ENCODE measurements at regions not wholly inside any gene's neighbourhood (a gene's known extent, or its start where the extent isn't known, plus 50 kb on each side); places are given as distances from the start of the nearest gene placed in this dataset.

DNA sequence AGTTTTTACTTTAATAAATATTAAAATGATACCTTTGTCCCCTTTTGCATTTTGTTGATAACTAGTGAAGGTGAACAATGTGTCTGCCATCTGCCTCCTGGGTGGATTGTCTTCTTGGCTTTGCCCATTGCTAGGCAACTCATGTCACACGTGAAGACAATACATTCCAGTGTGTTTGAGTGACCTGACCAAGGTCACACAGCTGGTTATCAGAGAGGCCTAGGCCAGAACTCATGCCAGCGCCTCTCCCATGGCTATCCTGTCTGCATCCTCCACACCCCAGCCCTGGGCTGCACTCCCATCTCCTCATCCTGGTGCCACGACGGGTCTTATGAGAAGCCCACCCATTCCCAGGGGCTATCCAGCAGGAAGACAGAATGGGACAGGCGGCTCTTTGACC is 108.7 kb downstream of the PLCE1 start:
- Histone ChIP-seq H3K9ac (ENCODE audit: low read length) (no peak overlapping the region), H3K4me3 (replicated peaks in 1 of 2; ENCODE audit: low read depth in 1 of 2, low read length in 2 of 2) (no peak overlapping the region), H3K4me1 (ENCODE audit: control insufficient read depth in 1 of 2, insufficient read depth in 2 of 2, low read length in 2 of 2) (peaks cover 5 to 8% of the 10 kb centered on the region in 2 experiments), H3K79me2 (ENCODE audit: insufficient read depth, low read length) (no peaks in the 10 kb centered on the region), H3K4me2 (ENCODE audit: low read length) (no peak overlapping the region), H3K27ac (ENCODE audit: low read depth, low read length) (no peak overlapping the region), H3K36me3 (ENCODE audit: control insufficient read depth in 1 of 2, insufficient read depth in 2 of 2, low read length in 2 of 2) (no peaks in the 10 kb centered on the region), H2AFZ (ENCODE audit: low read depth, low read length, poor library complexity, severe bottlenecking) (no peak overlapping the region), H3K27me3 (ENCODE audit: insufficient read depth, low read length) (peaks cover 14% of the 10 kb centered on the region; the same call in 1 of the 2 replicates), H4K20me1 (ENCODE audit: insufficient read depth) (no peaks in the 10 kb centered on the region), H3K9me3 (ENCODE audit: control insufficient read depth in 1 of 2, insufficient read depth in 1 of 2, low read depth in 1 of 2, low read length in 2 of 2) (no peaks in the 10 kb centered on the region), H3K9me2 (ENCODE audit: insufficient read depth) (no peaks in the 10 kb centered on the region)
- DNase-seq (ENCODE audit: low read depth, low spot score): no peak
- RAD21 ChIA-PET (ENCODE audit: low non-redundant PET in 1 of 2, low total read pairs in 2 of 2, uncharacterized antibody in 2 of 2, unreplicated experiment in 2 of 2): no interaction called here
- TF ChIP-seq RAD21 (IDR thresholded peaks at IDR 0.05; ENCODE audit: low read depth) (no peak), CEBPB (IDR thresholded peaks at IDR 0.05; ENCODE audit: low read depth) (no peak), EGR1 (IDR thresholded peaks at IDR 0.05; ENCODE audit: low read depth) (no peak), TCF7L2 (IDR thresholded peaks at IDR 0.05; ENCODE audit: borderline replicate concordance, extremely low read depth, insufficient read depth, insufficient read length) (no peak), YY1 (IDR thresholded peaks at IDR 0.05; ENCODE audit: extremely low read depth, insufficient replicate concordance, low read depth, low read length) (no peak), SIN3A (IDR thresholded peaks at IDR 0.05; ENCODE audit: low read depth) (no peak), SRF (IDR thresholded peaks at IDR 0.05; ENCODE audit: low read depth) (no peak), EZH2phosphoT487 (IDR thresholded peaks at IDR 0.05; ENCODE audit: borderline replicate concordance) (no peak), EZH2 (IDR thresholded peaks at IDR 0.05) (no peak), JUND (IDR thresholded peaks at IDR 0.05) (no peak), ZNF274 (IDR thresholded peaks at IDR 0.05; ENCODE audit: low read depth, low read length) (no peak), SP1 (IDR thresholded peaks at IDR 0.05; ENCODE audit: low read depth) (no peak), CBX3 (IDR thresholded peaks at IDR 0.05; ENCODE audit: low read depth) (no peak), POLR2AphosphoS5 (IDR thresholded peaks at IDR 0.05; ENCODE audit: low read depth, low read length) (no peak)
- TF ChIP-seq, protein P1, sequence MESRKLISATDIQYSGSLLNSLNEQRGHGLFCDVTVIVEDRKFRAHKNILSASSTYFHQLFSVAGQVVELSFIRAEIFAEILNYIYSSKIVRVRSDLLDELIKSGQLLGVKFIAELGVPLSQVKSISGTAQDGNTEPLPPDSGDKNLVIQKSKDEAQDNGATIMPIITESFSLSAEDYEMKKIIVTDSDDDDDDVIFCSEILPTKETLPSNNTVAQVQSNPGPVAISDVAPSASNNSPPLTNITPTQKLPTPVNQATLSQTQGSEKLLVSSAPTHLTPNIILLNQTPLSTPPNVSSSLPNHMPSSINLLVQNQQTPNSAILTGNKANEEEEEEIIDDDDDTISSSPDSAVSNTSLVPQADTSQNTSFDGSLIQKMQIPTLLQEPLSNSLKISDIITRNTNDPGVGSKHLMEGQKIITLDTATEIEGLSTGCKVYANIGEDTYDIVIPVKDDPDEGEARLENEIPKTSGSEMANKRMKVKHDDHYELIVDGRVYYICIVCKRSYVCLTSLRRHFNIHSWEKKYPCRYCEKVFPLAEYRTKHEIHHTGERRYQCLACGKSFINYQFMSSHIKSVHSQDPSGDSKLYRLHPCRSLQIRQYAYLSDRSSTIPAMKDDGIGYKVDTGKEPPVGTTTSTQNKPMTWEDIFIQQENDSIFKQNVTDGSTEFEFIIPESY (IDR thresholded peaks at IDR 0.05; ENCODE audit: extremely low read depth, insufficient replicate concordance, low read length): no peak
- TF ChIP-seq, protein P2, sequence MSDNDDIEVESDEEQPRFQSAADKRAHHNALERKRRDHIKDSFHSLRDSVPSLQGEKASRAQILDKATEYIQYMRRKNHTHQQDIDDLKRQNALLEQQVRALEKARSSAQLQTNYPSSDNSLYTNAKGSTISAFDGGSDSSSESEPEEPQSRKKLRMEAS (IDR thresholded peaks at IDR 0.05): no peak
- TF ChIP-seq, protein P3, sequence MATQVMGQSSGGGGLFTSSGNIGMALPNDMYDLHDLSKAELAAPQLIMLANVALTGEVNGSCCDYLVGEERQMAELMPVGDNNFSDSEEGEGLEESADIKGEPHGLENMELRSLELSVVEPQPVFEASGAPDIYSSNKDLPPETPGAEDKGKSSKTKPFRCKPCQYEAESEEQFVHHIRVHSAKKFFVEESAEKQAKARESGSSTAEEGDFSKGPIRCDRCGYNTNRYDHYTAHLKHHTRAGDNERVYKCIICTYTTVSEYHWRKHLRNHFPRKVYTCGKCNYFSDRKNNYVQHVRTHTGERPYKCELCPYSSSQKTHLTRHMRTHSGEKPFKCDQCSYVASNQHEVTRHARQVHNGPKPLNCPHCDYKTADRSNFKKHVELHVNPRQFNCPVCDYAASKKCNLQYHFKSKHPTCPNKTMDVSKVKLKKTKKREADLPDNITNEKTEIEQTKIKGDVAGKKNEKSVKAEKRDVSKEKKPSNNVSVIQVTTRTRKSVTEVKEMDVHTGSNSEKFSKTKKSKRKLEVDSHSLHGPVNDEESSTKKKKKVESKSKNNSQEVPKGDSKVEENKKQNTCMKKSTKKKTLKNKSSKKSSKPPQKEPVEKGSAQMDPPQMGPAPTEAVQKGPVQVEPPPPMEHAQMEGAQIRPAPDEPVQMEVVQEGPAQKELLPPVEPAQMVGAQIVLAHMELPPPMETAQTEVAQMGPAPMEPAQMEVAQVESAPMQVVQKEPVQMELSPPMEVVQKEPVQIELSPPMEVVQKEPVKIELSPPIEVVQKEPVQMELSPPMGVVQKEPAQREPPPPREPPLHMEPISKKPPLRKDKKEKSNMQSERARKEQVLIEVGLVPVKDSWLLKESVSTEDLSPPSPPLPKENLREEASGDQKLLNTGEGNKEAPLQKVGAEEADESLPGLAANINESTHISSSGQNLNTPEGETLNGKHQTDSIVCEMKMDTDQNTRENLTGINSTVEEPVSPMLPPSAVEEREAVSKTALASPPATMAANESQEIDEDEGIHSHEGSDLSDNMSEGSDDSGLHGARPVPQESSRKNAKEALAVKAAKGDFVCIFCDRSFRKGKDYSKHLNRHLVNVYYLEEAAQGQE (IDR thresholded peaks at IDR 0.05; ENCODE audit: low read depth): no peak
- ATAC-seq: no peak
- no TSS peak for BruUV-seq (replicated peaks)
- POLR2A ChIA-PET: no interaction called here
- intact Hi-C loops (cut with micrococcal nuclease): no loop called here
- CTCF ChIA-PET: no interaction called here
